ENCODE measurements at regions not wholly inside any gene's neighbourhood (a gene's known extent, or its start where the extent isn't known, plus 50 kb on each side); places are given as distances from the start of the nearest gene placed in this dataset.
"Not testable (repeated sequence)": the region's sequence is repeated elsewhere in the genome, so short reads cannot be mapped to it uniquely, and the experiment has no call there.

DNA sequence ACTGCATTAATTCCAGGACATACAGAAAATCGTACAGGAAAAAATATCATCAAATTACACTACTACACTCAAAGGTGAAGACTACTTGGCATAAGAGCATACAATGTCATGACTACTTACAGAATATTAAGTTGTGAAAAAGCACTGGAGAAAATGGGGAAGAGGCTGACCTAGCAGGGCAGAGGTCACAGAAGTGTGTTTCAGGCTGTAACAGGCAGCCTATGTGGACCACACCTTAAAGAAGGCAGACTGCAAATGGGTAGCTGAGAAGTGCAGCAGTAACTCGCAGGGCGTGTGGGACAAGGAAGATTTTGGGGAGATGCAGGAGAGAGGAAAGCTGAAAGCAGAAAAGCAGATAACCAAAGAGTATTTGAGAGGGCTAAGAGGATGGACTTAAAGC, 167.0 kb upstream of the PIK3R1 start:
- DNase-seq (ENCODE audit: low read depth) = no peak
- in situ Hi-C loops (cut with HindIII; ENCODE audit: low sequenced_read_pairs) = no loop called here
- TF ChIP-seq, protein P1, sequence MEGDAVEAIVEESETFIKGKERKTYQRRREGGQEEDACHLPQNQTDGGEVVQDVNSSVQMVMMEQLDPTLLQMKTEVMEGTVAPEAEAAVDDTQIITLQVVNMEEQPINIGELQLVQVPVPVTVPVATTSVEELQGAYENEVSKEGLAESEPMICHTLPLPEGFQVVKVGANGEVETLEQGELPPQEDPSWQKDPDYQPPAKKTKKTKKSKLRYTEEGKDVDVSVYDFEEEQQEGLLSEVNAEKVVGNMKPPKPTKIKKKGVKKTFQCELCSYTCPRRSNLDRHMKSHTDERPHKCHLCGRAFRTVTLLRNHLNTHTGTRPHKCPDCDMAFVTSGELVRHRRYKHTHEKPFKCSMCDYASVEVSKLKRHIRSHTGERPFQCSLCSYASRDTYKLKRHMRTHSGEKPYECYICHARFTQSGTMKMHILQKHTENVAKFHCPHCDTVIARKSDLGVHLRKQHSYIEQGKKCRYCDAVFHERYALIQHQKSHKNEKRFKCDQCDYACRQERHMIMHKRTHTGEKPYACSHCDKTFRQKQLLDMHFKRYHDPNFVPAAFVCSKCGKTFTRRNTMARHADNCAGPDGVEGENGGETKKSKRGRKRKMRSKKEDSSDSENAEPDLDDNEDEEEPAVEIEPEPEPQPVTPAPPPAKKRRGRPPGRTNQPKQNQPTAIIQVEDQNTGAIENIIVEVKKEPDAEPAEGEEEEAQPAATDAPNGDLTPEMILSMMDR (IDR thresholded peaks at IDR 0.05; ENCODE audit: low read depth, low read length, missing control alignments) = no peak
- no peak overlapping the region for H3K4me3 ChIP-seq (ENCODE audit: low read depth, low read length)

DNA sequence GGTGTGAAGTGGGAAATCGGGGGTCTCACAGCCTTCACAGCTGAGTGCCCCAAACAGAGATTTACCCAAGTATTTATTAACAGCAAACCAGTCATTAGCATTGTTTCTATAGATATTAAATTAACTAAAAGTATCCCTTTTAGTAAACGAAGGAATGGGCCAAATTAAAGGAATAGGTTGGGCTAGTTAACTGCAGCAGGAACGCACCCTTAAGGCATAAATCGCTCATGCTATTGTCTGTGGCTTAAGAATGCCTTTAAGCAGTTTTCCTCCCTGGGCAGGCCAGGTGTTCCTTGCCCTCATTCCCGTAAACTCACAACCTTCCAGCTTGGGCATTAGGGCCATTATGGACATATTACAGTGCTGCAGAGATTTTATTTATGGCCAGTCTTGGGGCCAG, 167.5 kb upstream of the PIK3R1 start:
- DNase-seq (ENCODE audit: low read depth); in situ Hi-C loops (cut with HindIII; ENCODE audit: low sequenced_read_pairs); H3K4me3 ChIP-seq (ENCODE audit: low read depth, low read length): not testable (repeated sequence)

DNA sequence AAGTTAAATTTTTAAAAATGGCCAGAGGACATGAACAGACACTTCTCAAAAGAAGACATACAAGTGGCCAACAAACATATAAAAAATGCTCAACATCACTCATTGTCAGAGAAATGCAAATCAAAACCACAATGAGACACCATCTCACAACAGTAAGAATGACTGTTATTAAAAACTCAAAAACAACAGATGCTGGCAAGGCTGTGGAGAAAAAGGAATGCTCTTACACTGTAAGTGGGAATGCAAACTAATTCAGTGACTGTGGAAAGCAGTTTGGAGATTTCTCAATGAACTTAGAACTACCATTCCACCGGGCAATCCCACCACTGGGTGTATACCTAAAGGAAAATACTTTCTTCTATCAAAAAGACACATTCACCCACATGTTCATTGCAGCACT, 168.5 kb upstream of the PIK3R1 start:
- DNase-seq (ENCODE audit: low read depth) = peak; percentile 65
- TF ChIP-seq, protein P1 (IDR thresholded peaks at IDR 0.05; ENCODE audit: low read depth, low read length, missing control alignments) = no peak
- H3K4me3 ChIP-seq (ENCODE audit: low read depth, low read length) = no peak overlapping the region
- in situ Hi-C loops (cut with HindIII; ENCODE audit: low sequenced_read_pairs) = no loop called here

DNA sequence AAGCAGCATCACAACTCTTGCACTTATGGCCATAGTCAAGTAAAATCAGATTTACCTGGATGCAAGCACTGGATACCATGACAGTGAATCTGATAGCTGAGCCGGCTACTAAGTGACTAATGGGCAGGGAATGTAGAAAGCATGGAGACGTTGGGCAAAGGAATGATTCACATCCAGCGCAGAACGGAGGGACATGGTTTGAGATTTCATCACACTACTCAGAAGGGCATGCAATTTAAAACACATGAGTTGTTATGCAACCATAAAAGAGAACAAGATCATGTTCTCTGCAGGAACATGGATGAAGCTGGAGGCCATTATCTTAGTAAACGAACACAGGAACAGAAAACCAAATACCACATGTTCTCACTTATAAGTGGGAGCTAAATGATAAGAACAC, 169.1 kb upstream of the PIK3R1 start:
- TF ChIP-seq, protein P1 (IDR thresholded peaks at IDR 0.05; ENCODE audit: low read depth, low read length, missing control alignments) = no peak
- in situ Hi-C loops (cut with HindIII; ENCODE audit: low sequenced_read_pairs) = no loop called here
- peak; percentile 95 for DNase-seq (ENCODE audit: low read depth)
- H3K4me3 ChIP-seq (ENCODE audit: low read depth, low read length) = no peak overlapping the region

DNA sequence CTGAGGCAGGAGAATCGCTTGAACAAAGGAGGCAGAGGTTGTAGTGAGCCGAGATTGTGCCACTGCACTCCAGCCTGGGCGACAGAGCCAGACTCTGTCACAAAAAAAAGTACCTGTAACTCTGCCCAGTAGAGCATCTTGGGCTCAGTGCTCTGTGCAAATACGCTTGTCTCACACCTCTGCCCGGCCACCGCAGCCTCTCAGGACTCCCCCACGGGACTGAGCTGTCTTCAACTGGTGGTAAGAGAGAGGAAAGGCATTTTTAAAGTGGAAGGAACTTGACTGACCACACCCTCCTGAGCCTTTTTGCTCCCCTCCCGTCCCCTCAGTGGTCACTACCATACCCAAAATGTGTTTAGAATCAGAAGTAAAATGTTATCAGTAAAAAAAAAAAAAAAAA, 174.3 kb upstream of the PIK3R1 start:
- no peak for DNase-seq (ENCODE audit: low read depth)
- TF ChIP-seq, protein P1 (IDR thresholded peaks at IDR 0.05; ENCODE audit: low read depth, low read length, missing control alignments) = no peak
- no peak overlapping the region for H3K4me3 ChIP-seq (ENCODE audit: low read depth, low read length)
- in situ Hi-C loops (cut with HindIII; ENCODE audit: low sequenced_read_pairs) = no loop called here

DNA sequence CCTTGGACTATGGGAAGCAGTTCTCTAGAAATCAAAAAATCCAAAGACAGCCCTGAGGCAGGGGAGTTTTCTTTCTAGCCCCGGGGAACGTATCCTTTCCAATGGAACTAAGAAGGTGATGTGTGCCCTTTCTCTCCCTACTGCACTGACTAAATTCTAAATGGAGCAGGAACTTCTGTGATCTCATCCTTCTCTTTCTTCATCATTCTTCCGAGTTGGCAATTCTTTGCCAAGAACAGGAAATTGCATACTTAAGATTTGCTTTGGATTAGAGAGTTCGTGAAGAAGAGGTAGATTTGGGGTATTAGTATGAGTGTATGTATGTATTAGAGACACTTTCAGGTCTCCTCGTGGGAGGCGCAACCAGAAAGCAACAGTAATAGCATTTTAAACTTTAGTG, 178.0 kb upstream of the PIK3R1 start:
- in situ Hi-C loops (cut with HindIII; ENCODE audit: low sequenced_read_pairs) = no loop called here
- DNase-seq (ENCODE audit: low read depth) = no peak
- TF ChIP-seq, protein P1 (IDR thresholded peaks at IDR 0.05; ENCODE audit: low read depth, low read length, missing control alignments) = no peak
- H3K4me3 ChIP-seq (ENCODE audit: low read depth, low read length) = no peak overlapping the region

DNA sequence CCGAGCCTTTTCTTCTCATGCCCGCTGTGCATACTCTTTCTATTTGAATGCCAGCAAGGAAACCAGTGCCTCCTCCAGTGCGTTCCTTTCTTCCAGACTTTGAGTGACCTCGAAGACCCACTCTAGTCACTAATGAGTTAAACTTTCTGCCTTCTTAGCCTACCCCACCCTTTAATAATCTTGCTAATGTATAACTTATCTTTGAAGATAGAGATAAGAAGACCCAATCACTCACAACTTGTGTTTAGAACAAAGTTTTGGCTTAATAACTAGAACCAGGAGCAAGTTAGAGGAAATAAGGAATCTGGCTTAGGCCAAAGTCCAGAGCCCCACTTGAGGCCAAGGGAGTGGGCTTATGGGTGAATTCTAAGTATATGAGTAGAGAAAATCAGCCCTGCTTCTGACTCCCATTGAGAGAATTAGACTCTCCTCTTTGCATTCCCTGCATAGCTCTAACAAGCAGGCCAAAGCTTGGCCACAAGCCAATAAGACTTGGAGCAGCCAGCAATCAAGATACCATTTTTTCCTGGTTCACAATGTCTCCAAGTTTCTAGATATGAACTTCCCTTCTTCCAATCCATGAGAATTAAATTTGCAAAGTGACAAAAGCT, 181.5 kb upstream of the PIK3R1 start:
- in situ Hi-C loops (cut with HindIII; ENCODE audit: low sequenced_read_pairs) = no loop called here
- DNase-seq (ENCODE audit: low read depth) = no peak
- no peak overlapping the region for H3K4me3 ChIP-seq (ENCODE audit: low read depth, low read length)
- TF ChIP-seq, protein P1 (IDR thresholded peaks at IDR 0.05; ENCODE audit: low read depth, low read length, missing control alignments) = no peak
